GM21528 (cell line): ENCODE measurements at regions not wholly inside any gene's neighbourhood (a gene's known extent, or its start where the extent isn't known, plus 50 kb on each side); places are given as distances from the start of the nearest gene placed in this dataset.
"Not testable (repeated sequence)": the region's sequence is repeated elsewhere in the genome, so short reads cannot be mapped to it uniquely, and the experiment has no call there.

Source experiments
- ATAC-seq: cut with Tn5 transposase; IDR thresholded peaks from one replicate; pipeline ENCODE4 v1.9.1; 2021; ENCODE audit warnings: mild to moderate bottlenecking, moderate library complexity; ENCODE audit not compliant: unreplicated experiment, low FRiP score

- no peak for ATAC-seq
These were observed 1469.0 kb upstream of the ACO1 start for GRCh38 chr9:30915451-30915850.

GRCh38 chr9:30925126-30925525 is 1459.3 kb upstream of the ACO1 start:
- no peak for ATAC-seq

GRCh38 chr9:30925635-30926034 is 1458.8 kb upstream of the ACO1 start:
- ATAC-seq, result no peak

DNA sequence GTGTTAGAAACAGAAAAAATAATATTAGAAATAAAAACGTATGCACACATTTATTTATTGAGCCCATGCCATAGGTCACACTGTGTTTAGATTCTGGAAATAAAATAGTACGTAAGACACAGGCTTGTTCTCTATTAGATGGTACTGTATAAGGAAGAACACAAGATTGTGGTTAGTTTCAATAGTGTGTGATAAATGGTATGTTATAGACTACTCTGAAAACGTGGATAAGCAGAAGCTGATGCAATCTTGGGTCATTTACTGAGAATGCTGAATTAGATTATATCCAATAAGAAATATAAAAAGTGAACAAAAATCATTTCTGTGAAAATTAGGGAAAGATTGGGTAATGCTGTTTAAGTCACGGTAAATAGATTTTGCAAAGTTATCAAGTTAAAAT is 1456.4 kb upstream of the ACO1 start:
- ATAC-seq, result no peak

DNA sequence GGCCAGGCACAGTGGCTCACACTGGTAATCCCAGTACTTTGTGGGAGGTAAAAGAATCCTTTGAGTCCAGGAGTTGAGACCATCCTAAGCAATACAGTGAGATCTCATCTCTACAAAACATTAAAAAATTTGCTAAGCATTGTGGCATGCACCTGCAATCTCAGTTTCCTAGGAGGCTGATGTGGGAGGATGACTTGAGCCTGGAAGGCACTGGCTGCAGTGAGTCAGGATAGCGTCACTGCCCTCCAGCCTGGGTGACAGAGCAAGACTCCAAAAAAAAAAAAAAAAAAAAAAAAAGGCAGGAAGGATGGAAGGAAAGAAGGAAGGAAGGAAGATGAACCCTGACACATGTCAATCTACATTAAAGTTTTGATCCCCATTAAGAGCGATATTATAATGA is 1452.2 kb upstream of the ACO1 start:
- ATAC-seq, result no peak

DNA sequence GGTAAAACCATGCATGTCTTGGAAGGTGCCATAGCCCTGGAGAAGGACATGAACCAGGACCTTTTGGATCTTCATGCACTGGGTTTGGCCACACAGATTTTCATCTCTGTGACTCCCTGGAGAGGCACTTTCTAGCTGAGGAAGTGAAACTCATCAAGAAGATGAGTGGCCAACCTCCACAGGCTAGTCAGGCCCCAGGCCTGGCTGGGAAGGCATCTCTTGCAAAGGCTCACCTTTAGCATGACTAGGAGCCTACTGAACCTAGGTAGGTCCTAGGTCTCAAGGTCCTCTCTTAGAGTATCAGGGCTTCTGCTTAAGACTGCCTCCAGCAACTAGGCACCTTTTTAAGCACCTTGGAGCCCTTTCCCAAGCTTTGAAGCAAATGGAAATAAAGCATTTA is 1448.7 kb upstream of the ACO1 start:
- ATAC-seq, result no peak

- ATAC-seq, result no peak
These were observed 1447.3 kb upstream of the ACO1 start for GRCh38 chr9:30937106-30937505.

DNA sequence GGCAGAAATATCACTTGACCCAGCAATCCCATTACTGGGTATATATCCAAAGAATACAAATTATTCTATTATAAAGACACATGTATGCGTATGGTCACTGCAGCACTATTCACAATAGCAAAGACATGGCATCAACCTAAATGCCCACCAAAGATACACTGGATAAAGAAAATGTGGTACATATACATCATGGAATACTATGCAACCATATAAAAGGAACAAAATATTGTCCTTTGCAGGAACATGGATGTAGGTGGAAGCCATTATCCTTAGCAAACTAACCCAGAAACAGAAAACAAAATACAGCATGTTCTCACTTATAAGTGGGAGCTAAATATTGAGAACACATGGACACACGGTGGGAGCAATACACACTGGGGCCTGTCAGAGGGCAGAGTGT is 1441.6 kb upstream of the ACO1 start:
- ATAC-seq, result not testable (repeated sequence)

DNA sequence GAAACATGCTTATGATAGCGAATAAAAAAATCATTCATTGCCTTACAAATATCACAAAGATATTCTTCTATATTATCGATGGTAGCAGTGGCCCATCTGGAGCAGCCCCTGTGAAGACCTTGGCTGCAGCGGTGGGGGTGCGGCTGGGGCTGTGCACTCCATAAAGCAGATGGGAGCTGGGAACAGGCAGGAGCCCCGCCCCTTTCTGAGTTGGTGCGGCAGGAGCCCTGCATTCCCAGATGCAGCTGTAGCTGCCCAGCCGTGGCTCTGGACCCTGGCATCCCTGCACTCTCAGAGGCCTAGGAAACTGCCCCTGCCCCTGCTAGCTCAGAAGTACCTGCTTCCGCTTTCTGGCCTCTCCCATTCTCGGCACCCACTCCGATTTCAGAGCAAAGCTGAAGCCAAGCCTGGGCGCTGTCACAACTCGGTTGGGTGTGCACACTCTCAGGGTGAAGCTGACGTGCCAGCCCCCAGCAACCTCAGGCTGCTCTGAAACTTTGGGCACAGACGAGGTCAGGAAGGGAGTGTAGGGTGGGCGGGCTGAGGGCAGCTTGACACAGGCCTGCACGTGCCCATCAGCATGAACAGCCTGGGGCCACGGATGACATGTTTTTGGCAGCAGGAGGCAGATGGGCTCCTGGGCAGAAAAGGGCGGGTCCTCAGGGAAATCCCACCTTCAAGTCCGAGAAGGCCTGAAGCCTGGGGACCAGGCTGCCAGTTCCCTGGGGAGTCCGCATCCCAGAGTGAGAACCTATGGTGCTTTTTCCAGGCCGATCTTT is 1440.8 kb upstream of the ACO1 start:
- no peak for ATAC-seq

- ATAC-seq, result no peak
These were observed 1440.2 kb upstream of the ACO1 start for GRCh38 chr9:30944225-30944569.

- no peak for ATAC-seq
These were observed 1439.6 kb upstream of the ACO1 start for GRCh38 chr9:30944741-30945280.

- ATAC-seq, result no peak
These were observed 1420.1 kb upstream of the ACO1 start for GRCh38 chr9:30964332-30964731.

DNA sequence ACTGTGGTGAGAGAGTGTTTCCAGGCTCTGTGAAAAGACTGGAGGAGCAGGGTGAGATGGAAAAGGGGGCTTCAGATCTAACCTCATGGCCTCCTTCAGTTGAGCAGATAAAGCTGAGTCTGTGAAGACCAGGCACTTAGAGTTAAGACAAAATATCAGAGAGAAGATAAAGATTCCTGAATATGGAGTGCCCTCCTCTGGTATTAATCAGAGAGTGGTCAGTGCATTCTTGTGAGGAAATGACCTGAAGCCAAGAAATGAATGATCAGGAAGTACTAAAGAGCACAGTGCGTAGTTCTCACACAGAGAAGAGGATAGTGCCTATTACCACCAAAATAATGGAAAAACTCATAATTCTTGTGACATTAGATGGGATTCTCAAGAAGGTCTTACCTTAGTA is 1417.0 kb upstream of the ACO1 start:
- no peak for ATAC-seq

DNA sequence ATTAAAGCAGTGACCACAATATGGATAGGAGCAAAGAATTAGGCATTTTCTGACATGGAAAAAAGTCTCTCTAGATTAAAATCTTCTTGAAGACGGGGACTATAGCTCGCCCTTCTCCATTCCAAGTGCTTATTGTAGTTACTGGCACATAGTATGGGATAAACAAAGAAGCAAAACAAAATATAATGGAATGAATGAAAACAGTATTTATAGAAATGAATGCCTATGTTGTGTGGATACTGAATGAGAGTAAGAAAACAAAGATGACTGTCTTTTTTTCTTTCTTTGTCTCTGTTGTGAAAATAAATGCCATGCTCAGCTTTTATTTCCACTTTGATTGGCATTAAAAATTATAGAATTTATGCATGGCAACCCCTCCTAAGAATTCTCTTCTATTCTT is 1414.3 kb upstream of the ACO1 start:
- no peak for ATAC-seq

DNA sequence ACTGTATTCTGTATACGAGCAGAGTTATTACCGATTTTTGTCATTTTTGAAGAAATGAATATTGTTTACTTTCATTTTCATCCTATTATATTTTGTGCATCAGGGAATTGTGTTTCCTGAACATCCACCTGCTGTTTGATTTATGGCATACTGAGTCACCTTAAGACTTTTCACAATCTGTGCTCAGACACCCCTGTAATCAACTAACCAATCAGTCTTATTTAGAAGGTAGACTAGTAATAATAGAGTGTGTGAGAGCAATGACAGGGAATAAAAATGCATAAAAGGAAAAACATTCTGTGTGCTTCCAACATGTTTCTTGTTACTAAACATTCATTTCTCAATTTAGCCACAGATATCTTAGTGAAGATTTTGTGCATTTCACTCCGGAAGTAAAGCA is 1413.6 kb upstream of the ACO1 start:
- no peak for ATAC-seq

GRCh38 chr9:30972654-30973053 is 1411.8 kb upstream of the ACO1 start:
- ATAC-seq, result no peak

DNA sequence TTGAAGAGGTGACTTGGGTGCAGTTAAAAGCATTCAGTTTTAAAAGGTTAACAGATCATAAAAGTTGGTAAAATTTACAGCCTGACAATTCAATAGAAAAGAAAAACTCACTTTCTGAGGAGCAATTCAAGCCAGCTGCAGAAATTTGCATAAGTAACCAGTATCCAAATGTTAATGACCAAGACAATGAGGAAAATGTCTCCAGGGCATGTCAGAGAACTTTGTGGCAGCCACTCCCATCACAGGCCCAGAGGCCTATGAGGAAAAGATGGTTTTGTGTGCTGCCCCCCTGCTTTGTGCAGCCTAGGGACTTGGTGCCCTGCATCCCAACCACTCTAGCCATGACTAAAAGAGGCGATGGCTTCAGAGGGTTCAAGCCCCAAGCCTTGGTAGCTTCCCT is 1406.5 kb upstream of the ACO1 start:
- no peak for ATAC-seq

DNA sequence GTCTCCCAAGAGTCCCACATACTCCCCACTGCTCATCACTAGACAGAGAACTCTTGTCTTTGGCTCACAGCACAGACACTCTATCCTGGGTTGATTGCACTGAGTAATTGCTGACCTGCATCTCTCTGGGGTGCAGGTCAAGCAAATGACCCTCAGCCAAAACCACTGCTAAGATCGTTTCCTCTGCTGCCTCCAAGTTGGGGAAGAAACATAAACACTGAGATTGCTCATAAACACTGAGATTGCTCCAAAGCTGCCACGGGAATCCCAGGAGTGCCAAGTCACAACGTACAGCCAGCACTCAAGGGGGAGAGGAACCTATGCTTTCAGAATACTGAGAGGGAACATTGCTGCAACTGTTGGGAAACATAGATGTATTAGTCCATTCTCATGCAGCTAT is 1402.1 kb upstream of the ACO1 start:
- ATAC-seq, result no peak

DNA sequence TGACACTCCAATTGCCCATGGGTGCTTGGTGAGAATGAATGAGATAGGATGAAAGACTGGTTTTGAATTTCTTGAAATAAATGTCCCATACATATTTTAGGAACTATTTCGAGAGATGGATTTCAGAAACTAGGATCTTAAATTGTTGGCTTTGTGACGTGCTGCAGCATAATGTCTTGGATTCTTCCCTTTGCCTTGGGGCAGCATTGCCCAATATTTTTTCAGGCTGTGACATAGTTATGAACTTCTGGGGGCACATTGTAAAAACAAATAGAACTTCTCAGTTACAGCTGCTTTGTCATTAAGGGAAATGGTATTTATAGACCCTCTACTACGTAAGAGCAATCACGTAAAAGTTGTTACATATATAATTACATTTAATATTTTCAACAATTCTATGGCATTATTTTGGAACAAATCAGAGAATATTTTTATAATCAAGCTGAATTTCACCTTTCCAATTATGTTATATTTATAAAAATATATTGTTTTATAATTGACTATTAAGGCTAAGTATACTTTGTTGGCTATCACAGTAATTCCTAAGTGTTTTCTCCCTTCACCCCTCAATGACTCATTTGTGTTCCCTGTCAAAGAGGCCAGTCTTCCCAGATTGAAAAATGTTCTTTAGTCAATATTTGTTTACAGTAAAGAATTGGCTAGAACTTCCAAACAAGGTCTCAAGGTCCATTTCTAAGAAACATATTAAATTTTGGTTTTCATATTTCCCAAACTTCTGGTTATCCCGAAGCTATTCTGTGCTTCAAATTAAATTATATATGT is 1388.3 kb upstream of the ACO1 start:
- ATAC-seq, result no peak

DNA sequence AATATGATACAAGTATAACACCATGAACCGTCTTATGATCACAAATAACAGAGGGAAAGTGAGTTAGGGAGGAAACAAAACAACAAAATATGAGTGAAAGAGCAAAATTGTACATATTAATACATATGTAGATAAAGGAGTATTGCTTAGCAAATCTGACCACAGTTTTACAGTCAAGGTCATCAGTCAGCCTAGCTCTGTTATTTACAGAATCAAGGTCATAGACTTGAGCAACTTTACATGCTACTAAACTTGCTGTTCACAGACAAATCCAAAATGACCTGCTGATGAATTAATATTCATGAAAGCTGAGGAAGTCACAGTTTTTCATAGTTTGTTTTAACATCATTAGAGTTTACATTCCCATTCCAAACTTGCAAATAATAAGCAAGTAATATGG is 1387.7 kb upstream of the ACO1 start:
- no peak for ATAC-seq

DNA sequence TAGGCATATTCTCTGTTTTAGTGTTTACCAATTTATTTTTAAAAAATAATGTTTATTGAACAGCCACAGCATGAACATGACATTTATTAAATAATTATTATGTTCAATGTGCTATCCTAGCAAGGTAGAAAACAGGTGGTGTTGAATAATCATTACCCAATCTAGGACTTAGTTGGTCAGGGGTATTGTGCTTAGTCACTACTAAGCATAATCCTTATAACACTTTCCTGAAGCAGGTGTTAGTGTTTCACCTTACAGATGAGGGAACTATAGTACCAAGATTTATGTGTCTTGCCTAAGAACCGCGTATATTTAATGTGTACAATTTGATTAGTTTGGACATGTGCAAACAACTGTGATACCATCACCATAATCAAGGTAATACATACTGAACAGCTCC is 1387.2 kb upstream of the ACO1 start:
- ATAC-seq, result no peak

- ATAC-seq, result no peak
These were observed 1379.3 kb upstream of the ACO1 start for GRCh38 chr9:31005086-31005665.
